HG03378 (cell line): ENCODE measurements at regions not wholly inside any gene's neighbourhood (a gene's known extent, or its start where the extent isn't known, plus 50 kb on each side); places are given as distances from the start of the nearest gene placed in this dataset.
"Not testable (repeated sequence)": the region's sequence is repeated elsewhere in the genome, so short reads cannot be mapped to it uniquely, and the experiment has no call there.

Experiments
- ATAC-seq: cut with Tn5 transposase; IDR thresholded peaks from one replicate; pipeline ENCODE4 v1.9.1; 2021; ENCODE audit warnings: mild to moderate bottlenecking, moderate library complexity; ENCODE audit not compliant: unreplicated experiment

DNA sequence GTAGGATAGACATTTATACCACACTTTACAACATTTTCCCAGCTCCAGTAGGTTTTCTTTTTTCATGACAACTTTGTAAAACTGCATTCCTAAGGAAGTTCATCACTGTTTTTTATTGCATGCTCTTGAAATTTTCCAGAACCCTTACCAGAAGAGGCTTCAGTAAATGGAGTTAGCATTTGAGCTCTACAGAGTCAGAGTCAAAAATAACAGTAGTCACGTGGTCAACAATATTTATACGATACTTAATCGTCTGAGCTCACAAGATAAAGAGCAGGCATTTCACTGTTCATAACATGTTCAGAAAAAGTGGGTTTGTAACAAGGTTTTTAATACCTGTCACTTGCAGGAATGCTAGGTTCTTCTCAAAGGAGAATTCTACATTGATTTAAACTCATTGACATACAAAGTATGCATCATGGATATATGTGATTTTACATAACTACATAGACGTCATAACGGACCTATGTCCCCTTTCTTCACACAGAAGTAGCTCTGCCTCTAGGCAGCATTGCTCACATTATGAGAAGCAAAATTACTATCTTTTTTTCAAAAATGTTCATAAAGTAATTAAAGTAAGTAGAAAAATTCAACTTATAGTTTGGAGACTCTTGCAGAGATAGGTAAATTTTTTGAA, 187.0 kb upstream of the COL3A1 start:
- ATAC-seq = no peak

DNA sequence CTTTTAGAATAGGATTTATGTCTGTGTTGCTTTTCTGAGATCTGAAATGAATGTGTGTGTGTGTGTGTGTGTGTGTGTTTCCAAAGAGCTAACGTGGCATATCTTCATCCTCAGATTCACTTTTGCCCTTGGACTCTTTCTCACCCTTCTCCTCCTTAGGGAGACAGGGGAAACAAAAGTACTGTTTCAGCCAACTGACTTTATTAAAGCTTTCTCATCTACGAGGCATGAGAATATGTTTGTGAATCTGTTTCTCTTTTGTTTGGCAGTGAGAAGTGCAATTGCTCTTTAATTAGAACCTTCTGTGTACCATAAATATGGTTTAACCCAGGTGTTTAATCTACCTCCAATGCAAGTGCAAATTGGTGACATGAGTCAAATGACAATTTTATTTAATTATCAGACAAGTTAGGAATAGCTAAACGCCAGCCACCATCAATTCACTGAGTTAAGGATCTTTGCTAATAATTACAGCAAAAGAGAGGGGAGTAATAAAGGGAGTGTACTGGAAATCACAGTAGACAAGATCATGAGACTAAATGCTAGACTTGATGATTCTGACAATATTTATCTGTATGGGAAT, 186.4 kb upstream of the COL3A1 start:
- no peak for ATAC-seq

DNA sequence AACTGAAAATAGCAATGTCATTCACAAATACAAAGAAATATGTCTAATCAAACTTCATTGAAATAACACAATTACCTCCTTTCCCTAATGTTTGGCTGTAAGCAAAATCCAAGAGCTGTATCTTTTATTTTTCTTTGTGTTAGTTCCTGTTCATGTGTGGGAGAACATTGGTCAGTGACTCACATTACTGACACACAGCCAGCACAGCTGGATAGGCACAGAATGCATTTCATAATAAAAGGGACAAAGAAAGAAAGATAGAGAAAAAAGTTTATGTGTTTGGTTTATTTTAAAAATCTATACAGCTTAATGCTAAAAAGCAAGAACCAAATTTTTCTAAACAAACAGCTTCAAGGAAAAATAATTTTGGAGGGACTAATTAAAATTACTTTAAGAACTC, 185.6 kb upstream of the COL3A1 start:
- ATAC-seq = no peak

DNA sequence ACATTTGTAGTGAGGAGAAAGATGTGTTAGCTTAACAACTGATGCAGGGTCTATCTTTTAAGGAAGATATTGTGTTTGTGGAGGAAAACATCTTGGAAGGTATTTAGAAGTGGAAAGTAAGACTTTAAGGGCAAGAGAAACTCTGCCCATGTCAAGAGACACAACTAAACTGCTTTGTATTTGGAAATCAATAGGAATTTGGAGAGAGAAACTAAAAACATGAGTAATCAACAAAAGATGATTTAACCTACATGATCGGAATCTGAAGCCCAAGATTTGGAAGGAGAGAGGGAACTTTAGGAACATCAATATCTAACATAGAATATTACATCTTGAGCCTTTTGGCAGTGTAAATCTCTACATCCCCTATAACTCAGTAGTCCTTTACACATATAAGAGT, 184.2 kb upstream of the COL3A1 start:
- ATAC-seq = no peak

DNA sequence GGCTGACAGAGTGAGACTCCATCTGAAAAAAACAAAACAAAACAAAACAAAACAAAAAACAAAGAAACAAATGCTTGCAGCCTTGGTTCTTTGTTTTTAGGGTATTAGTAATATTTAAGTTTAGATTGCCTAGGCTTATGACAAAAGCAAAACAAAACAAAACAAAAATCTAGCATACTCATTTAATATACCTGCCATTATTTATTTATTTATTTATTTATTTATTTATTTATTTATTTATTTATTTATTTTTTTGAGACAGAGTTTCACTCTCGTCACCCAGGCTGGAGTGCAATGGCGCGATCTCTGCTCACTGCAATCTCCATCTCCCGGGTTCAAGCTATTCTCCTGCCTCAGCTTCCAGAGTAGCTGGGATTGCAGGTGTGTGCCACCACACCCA, 179.7 kb upstream of the COL3A1 start:
- ATAC-seq = not testable (repeated sequence)

DNA sequence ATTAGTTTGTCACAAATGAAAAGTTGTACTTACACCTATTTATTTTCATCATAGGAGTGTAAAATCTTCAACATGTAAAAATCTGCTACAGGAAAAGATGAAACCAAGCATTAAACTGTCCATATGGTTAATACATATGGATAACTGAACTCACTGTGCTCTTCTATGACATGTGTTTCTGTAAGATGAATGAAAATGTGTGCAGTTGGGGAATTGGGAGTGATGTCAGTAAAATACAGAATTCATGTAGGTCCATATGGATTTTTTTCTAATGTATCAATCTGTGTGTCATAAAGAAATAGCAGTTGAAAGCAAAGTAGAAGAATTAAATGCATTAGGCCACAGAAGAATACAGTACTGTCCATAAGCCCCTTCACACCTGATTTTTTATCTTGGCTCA, 178.4 kb upstream of the COL3A1 start:
- no peak for ATAC-seq

DNA sequence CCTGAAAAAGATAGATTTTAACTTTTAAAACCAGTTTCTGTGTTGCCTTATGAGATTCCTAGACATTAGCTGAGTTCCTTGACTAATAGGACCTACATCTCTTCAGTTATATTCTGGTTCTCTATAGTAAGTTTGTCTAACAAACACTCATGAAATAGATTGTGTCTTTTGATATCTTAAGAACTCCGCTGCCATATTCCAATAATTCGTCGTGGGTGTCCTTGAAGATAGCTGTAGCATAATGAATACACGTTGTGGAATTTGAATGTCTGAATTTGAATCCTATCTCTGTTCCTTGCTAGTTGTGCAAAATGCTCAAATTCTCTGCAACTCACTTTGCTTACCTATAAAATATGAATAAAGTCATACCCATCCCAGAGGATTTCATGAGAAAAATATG, 176.8 kb upstream of the COL3A1 start:
- ATAC-seq = no peak

DNA sequence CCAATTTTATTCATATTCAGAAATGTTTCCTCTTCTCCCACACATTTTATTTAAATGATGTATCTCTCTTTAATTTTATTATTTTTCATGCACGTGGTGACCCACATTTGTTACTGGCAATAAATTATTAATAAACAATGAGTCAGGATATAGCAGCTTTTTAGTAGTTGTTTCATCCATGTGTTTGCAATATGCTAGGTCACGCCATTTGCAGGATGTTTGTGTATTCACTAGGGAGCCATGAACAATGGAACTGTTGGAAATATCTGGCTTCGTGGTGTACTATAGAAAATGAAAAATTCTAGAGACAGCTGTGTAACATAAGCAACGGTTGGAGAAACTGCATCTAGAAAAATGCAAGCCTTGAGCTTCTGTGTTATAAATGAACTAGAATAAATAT, 176.0 kb upstream of the COL3A1 start:
- ATAC-seq = no peak

DNA sequence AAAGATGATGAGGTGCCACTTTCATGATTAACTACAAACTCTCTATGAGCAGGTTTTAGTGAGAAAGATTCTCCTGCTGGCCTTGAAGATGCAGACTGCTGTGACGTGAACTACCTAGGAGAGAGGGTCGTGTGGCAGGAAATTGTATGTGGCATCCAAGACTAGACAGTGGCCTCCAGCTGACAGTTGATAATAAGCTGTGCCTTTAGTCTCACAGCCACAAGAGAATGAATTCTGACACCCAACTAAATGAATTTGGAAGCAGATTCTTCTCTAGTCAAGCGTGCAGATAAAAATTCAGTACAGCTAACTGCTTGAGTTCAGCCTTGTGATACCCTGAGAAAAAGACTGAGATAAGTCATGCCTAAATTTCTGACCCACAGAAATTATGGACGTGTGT, 169.0 kb upstream of the COL3A1 start:
- no peak for ATAC-seq

DNA sequence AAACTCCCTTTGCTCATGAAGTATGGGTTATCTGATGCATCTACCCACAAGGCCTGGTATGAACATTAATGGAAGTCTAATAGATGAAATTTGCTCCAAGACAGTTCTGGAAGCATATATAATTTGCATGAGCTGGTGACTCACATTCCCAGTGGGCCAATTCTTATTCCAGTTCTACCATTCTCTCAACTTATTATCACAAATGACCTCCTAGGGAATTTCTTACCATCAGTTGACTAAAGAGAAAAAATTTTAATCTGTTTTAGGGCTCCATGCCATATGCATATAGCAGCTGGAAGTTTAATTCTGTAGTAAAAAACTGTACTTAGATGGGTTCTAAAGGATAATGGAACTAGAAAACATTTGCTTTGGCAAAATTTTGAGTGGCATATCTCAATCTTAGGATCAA, 165.2 kb upstream of the COL3A1 start:
- no peak for ATAC-seq

DNA sequence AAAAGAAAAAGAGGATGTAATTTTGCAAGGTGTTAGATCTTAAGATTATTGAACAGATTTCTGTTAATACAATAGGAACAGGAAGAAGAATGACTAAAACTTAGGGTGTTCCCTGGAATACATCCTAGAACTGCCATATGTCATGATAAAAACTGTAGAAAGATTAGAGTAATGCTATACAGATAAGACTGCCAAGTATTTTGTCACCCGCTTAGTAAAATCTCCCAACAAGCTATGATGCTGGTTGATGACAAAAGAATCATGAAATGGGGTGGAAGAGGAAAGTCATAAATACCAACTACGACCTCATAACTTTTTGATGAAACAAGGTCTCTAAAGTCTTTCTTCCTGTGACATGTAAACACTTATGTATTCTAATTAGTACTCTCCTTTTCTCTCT, 163.6 kb upstream of the COL3A1 start:
- no peak for ATAC-seq

DNA sequence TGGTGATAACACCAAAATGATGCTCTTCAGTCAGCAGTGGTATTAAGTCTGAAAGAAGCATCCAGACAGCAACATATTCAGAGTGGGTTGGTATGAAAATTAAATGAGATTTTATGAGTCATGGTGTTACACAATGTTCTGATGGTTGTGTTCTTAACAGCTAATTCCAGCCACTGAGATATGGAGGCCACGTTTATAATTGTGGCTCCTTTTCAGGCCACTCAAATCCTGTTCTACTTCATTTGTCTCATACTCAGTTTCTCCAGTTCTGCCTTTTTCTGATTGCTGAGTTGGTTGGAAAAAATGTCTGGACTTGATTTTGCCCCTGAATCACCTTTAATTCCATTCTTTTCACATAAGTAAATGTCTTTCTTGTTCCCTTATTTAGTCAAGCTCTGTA, 162.7 kb upstream of the COL3A1 start:
- no peak for ATAC-seq

DNA sequence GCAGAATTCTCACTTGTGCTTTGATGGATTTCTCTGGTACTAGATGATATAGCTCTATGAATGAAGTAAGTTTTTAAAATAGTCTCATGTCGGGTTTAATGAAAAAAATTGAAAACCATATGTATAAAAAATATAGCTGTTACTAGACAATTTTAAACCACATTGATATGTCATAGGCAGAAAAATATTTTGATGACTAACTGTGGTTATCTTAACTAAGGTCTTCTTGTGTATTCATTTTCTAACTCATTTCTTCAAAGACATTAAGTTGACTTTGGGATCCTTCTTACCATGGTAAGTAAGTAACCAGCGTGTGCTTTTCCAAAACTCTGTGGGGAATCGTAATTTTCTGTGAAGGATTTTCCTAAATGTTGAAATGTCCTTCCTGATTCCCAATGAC, 160.9 kb upstream of the COL3A1 start:
- ATAC-seq = no peak

DNA sequence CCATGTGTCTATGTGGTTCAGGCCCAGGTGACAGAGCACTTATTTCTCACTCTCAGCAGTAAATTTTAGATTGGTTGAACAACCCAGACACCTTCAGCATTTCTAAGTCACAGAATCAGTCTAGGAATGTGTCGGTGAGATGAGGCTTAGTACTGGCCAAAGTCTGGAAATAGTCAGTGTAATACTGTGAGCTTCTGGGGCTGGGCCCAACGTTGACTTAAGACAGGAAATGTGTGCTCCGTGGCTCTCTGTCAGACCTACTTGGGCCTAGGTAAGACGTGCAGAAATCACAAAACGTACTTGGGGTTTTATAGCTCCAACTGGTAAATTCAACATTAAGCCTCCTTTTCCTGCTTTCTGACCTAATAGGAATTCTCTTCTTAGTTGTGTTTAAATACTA, 160.3 kb upstream of the COL3A1 start:
- ATAC-seq = no peak

DNA sequence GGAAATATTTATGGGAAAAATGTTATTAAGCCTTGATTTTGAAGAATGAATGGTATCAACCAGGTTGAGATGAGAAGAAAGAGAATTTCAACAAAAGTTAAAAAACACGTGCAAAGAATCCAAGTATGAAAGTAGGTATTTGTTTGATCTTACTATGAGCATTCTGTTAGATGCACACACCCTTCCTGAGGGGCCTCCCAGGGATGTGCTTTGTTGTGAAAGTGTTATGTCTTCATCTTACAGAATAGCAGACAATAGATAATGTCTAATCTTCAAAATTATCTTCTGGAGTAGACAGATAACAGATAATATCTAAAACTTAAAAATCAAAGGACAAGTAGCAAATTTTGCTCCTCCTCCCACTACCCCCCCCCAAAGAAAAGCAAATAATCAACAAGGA, 155.2 kb upstream of the COL3A1 start:
- ATAC-seq = no peak

DNA sequence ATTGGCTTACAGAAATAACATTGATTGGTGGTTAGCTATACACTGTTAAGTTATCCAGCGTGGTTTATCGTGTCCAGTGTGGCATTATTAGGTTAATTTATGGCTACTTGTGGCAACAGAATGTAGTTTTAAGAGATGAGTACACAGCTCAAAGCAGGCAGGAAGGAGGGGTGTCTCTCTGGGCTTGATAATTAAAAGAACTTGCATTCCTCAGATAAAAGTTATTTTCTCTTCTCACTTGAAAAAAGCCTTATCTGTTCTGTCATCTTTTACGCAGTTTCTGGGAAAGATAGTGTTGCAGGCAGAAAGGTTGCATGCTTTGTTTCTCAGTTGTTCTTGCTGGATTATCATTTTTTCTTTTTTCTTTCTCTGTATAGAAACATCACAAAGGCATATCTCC, 154.4 kb upstream of the COL3A1 start:
- ATAC-seq = no peak

DNA sequence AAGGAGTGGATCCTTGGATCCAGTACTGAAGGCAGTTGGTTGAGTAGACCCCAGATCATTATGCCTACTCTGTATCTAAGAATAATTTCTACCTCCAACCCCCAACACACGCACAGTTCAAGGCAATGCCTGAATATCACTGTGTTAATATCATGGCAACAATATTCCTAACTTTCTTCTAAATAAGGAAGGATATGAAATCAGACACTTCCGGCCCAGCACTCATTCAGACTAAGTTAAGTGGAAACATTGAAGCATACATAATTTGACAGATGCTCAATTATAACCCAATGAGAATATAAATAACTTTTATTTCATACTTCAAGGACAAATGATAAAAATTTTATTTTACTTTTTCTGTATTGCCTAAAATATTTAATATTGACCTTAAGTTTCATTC, 153.6 kb upstream of the COL3A1 start:
- ATAC-seq = no peak

DNA sequence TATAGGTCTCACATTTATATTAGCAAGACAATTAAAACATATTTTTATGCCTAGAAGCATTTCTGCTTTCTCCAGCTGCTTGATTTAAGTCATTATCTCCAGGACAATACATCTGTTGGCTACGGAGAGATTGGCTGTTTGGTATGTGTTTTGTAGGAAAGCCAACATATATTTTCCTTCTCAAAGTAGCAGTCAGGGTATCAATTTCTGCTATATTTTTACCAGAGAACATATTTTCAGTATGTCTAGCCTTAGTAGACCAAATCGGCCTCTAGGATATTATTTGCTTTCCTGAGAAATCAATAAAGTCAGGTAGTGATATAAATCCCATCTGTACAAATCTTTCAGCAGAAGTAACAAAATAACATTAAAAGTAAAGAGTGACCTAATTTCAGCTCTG, 150.0 kb upstream of the COL3A1 start:
- ATAC-seq = no peak

DNA sequence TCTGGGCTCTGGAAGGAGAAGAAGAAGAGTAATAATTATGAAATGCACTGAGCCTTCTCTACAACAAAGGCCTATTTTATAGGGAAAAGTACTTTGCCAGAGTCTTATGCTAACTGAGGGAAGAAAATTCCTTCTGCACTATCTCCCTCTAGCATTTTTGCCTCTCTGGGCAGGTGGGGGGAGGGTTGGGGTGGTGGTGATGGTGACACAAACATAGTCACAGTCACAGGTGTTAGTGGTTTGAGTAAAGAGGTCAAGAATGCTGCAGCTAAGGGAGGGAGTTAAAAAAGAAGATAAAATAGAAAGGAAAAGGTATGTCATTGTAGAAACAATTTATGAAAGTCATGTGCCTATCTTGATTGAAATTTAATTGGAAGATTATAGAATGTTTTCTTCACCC, 140.8 kb upstream of the COL3A1 start:
- no peak for ATAC-seq

DNA sequence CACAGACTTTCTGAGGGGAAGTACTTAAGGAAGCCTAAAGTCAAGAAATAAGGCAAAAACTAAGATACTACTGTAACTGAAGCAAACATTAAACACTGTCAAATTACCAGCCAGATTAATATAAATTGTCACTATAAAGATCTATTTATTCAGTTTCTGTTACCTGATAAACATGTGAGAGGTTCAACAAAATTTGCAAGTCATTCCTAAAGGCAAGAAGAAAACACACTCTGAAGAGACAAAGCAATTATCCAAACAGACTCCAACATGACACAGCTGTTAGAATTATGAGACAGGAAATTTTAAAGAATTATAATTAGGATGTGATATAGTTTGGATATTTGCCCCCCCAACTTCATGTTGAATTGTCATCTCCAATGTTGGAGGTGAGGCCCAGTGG, 140.4 kb upstream of the COL3A1 start:
- ATAC-seq = no peak

DNA sequence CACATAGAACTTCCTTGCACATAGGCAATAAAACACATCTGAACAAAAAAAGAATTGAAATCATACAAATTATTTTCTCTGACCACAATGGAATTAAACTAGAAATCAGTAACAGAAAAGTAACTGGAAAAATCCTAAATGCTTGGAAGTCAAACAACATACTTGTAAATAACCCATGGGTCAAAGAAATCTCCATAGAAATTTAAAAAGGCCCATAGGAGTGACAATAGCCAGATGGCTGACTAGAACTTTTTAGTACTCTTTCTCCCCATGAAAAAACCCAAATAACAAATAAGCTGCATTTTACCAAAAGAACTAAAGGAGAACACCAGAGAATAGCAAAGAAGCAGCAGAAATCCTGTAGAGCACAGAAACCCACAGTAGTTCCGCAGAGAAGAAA, 139.2 kb upstream of the COL3A1 start:
- ATAC-seq = no peak

DNA sequence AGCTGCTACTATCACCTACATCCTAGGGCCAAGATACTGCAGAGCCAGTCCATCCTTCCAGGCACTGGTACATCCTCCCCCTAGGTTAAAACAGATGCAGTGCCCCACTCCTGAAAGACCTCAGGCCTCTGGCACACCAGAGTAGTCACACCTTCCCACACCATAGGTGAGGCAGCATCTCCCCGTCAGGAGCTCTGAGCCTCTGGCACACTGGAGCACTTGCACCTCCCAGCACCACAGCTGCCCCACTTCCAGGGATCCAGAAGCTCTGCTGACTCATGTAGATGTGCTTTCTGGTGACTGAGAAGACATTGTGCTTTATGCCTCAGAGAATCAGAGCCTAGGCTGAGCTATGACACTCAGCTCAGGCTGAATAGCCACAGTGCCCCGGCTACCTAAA, 138.4 kb upstream of the COL3A1 start:
- no peak for ATAC-seq

DNA sequence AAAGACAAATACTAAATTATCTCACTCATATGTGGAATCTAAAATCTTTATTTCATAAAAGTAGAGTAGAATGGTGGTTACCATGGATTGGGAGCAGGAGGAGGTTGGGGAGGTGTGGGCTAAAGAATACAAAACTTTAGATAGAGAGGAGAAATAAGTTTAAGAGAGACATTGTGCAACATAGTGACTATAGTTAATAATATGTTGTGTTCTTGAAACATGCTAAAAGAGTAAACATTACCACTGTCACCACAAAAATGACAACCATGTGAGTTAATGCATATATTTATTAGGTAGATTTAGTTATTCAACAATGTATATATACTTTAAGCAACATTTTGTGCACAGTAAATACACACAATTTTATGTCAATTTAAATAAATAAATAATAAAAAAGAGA, 128.5 kb upstream of the COL3A1 start:
- no peak for ATAC-seq
